ENCODE measurements at regions not wholly inside any gene's neighbourhood (a gene's known extent, or its start where the extent isn't known, plus 50 kb on each side); places are given as distances from the start of the nearest gene placed in this dataset.
"Not testable (repeated sequence)": the region's sequence is repeated elsewhere in the genome, so short reads cannot be mapped to it uniquely, and the experiment has no call there.

- not testable (repeated sequence) for H3K27ac ChIP-seq (ENCODE audit: low read length); H3K4me3 ChIP-seq (ENCODE audit: low read length); H3K4me1 ChIP-seq (ENCODE audit: control insufficient read depth, insufficient read depth, low read length); H3K9me3 ChIP-seq (ENCODE audit: control insufficient read depth, insufficient read depth, low read length); DNase-seq (ENCODE audit: low read depth, low spot score); H3K27me3 ChIP-seq (ENCODE audit: control insufficient read depth, insufficient read depth, low read length); H3K36me3 ChIP-seq (ENCODE audit: control insufficient read depth, insufficient read depth, low read length)
- no CpG with 5 or more reads among the region's 2 CpGs for WGBS (ENCODE audit: insufficient coverage, insufficient read length)
Measured at GRCh38 chr12:77216136-77216535, 150.8 kb upstream of the E2F7 start.

DNA sequence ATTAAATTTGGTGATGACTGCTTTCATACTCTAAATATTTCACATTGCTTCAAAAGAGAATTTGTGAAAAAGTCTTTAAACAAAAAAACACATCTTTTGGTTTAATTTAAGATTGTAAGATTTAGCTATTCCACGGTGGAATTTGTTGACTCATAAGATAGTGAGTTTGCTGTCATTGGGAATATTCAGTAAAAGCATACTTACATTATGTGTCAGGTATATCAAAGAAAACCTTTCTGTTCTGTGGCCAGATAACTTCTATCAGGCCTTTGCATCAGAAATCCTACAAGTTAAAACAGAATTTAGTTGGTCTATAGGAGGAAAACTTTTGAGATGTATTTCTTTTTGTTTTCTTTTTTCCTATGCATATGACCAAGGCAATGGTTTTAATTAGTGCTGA lies 148.8 kb upstream of the E2F7 start:
- Histone ChIP-seq H3K27me3 (ENCODE audit: control insufficient read depth, insufficient read depth, low read length) (no peaks in the 10 kb centered on the region), H3K27ac (ENCODE audit: low read length) (no peak overlapping the region), H3K4me1 (ENCODE audit: control insufficient read depth, insufficient read depth, low read length) (no peaks in the 10 kb centered on the region), H3K9me3 (ENCODE audit: control insufficient read depth, insufficient read depth, low read length) (no peaks in the 10 kb centered on the region), H3K4me3 (ENCODE audit: low read length) (no peak overlapping the region), H3K36me3 (ENCODE audit: control insufficient read depth, insufficient read depth, low read length) (no peaks in the 10 kb centered on the region)
- no peak for DNase-seq (ENCODE audit: low read depth, low spot score)
- no CpG with 5 or more reads among the region's 1 CpG for WGBS (ENCODE audit: insufficient coverage, insufficient read length)

- H3K27me3 ChIP-seq (ENCODE audit: control insufficient read depth, insufficient read depth, low read length): no peaks in the 10 kb centered on the region
- no peak overlapping the region for H3K27ac ChIP-seq (ENCODE audit: low read length)
- H3K4me3 ChIP-seq (ENCODE audit: low read length): no peak overlapping the region
- no CpG with 5 or more reads among the region's 5 CpGs for WGBS (ENCODE audit: insufficient coverage, insufficient read length)
- no peaks in the 10 kb centered on the region for H3K4me1 ChIP-seq (ENCODE audit: control insufficient read depth, insufficient read depth, low read length)
- no peaks in the 10 kb centered on the region for H3K9me3 ChIP-seq (ENCODE audit: control insufficient read depth, insufficient read depth, low read length)
- DNase-seq (ENCODE audit: low read depth, low spot score): no peak
- H3K36me3 ChIP-seq (ENCODE audit: control insufficient read depth, insufficient read depth, low read length): no peaks in the 10 kb centered on the region
Measured at GRCh38 chr12:77213319-77213718, 147.9 kb upstream of the E2F7 start.

DNA sequence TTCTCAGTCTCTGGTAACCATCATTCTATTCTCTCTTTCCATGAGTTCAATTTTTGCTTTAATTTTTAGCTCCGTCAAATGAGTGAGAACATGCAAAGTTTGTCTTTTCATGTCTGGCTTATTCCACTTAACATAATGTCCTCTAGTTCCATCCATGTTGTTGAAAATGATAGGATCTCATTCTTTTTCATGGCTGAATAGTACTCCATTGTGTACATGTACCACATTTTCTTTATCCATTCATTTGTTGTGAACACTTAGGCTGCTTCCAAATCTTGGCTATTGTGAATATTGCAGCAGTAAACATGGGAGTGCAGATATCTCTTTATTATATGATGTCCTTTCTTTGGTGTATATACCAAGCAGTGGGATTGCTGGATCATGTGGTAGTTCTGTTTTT lies 145.4 kb upstream of the E2F7 start:
- H3K9me3 ChIP-seq (ENCODE audit: control insufficient read depth, insufficient read depth, low read length): no peaks in the 10 kb centered on the region
- no peaks in the 10 kb centered on the region for H3K27me3 ChIP-seq (ENCODE audit: control insufficient read depth, insufficient read depth, low read length)
- H3K27ac ChIP-seq (ENCODE audit: low read length): no peak overlapping the region
- DNase-seq (ENCODE audit: low read depth, low spot score): no peak
- H3K4me3 ChIP-seq (ENCODE audit: low read length): no peak overlapping the region
- no peaks in the 10 kb centered on the region for H3K4me1 ChIP-seq (ENCODE audit: control insufficient read depth, insufficient read depth, low read length)
- no CpG with 5 or more reads among the region's 1 CpG for WGBS (ENCODE audit: insufficient coverage, insufficient read length)
- H3K36me3 ChIP-seq (ENCODE audit: control insufficient read depth, insufficient read depth, low read length): no peaks in the 10 kb centered on the region

GRCh38 chr12:77204083-77204482 lies 138.7 kb upstream of the E2F7 start:
- no peaks in the 10 kb centered on the region for H3K27me3 ChIP-seq (ENCODE audit: control insufficient read depth, insufficient read depth, low read length)
- no peaks in the 10 kb centered on the region for H3K9me3 ChIP-seq (ENCODE audit: control insufficient read depth, insufficient read depth, low read length)
- no peak overlapping the region for H3K27ac ChIP-seq (ENCODE audit: low read length)
- peak; percentile 31 for DNase-seq (ENCODE audit: low read depth, low spot score)
- no peak overlapping the region for H3K4me3 ChIP-seq (ENCODE audit: low read length)
- WGBS (ENCODE audit: insufficient coverage, insufficient read length): no CpG with 5 or more reads among the region's 3 CpGs
- H3K4me1 ChIP-seq (ENCODE audit: control insufficient read depth, insufficient read depth, low read length): no peaks in the 10 kb centered on the region
- no peaks in the 10 kb centered on the region for H3K36me3 ChIP-seq (ENCODE audit: control insufficient read depth, insufficient read depth, low read length)

DNA sequence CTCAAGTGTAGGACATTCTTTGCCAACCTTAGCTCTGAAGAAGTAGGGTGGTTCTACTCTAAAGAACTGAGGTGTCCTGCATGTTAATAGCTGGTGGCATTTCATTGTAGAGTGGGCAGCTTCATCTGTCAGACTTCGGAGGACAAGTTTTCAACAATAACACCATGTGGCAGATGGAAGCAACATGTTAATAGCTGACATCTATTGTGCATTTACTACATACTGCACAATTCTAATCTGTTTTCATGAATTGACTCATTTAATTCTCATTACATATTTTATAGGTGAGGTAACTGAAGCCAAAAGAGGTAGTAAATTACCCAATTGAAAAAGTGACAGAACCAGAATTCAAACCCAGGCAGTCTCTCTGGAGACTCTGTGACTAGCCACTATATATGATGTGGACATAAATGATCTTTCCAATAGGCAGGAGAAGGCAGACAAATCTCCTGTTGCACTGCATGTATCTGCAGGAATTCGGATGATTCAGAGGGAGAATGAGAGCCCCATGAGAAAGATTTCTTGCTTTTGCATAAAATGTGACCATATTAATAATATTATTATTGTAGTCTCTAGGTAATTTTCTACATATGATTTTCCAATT lies 137.2 kb upstream of the E2F7 start:
- Histone ChIP-seq H3K27me3 (ENCODE audit: control insufficient read depth, insufficient read depth, low read length) (no peaks in the 10 kb centered on the region), H3K27ac (ENCODE audit: low read length) (no peak overlapping the region), H3K4me1 (ENCODE audit: control insufficient read depth, insufficient read depth, low read length) (no peaks in the 10 kb centered on the region), H3K36me3 (ENCODE audit: control insufficient read depth, insufficient read depth, low read length) (no peaks in the 10 kb centered on the region), H3K9me3 (ENCODE audit: control insufficient read depth, insufficient read depth, low read length) (no peaks in the 10 kb centered on the region), H3K4me3 (ENCODE audit: low read length) (no peak overlapping the region)
- DNase-seq (ENCODE audit: low read depth, low spot score): no peak
- no CpG with 5 or more reads among the region's 2 CpGs for WGBS (ENCODE audit: insufficient coverage, insufficient read length)

- WGBS (ENCODE audit: insufficient coverage, insufficient read length): no CpG with 5 or more reads among the region's 3 CpGs
- no peaks in the 10 kb centered on the region for H3K27me3 ChIP-seq (ENCODE audit: control insufficient read depth, insufficient read depth, low read length)
- H3K4me1 ChIP-seq (ENCODE audit: control insufficient read depth, insufficient read depth, low read length): no peaks in the 10 kb centered on the region
- no peak for DNase-seq (ENCODE audit: low read depth, low spot score)
- H3K27ac ChIP-seq (ENCODE audit: low read length): no peak overlapping the region
- H3K4me3 ChIP-seq (ENCODE audit: low read length): no peak overlapping the region
- H3K9me3 ChIP-seq (ENCODE audit: control insufficient read depth, insufficient read depth, low read length): no peaks in the 10 kb centered on the region
- H3K36me3 ChIP-seq (ENCODE audit: control insufficient read depth, insufficient read depth, low read length): no peaks in the 10 kb centered on the region
Measured at GRCh38 chr12:77189901-77190416, 124.6 kb upstream of the E2F7 start.

DNA sequence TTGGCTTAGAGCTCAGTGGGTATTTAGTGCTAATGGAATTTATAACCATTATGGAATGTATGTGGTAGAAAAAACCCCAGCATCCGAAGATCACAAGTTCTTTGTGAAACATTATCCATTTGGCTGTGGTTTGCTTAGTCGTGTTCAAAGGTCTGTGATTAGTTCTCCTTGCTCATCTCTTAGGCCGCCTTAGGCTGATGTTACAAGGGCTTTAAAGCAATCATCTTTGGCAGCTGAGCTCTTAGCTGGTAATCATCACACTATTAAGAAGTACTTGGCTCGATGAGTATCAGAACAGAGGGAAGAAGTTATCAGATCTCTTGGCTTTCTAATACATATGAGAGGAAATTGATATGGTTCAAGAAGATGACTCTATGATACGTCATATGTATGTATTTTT lies 124.1 kb upstream of the E2F7 start:
- no peak for DNase-seq (ENCODE audit: low read depth, low spot score)
- H3K27me3 ChIP-seq (ENCODE audit: control insufficient read depth, insufficient read depth, low read length): no peaks in the 10 kb centered on the region
- H3K4me1 ChIP-seq (ENCODE audit: control insufficient read depth, insufficient read depth, low read length): no peaks in the 10 kb centered on the region
- no peaks in the 10 kb centered on the region for H3K36me3 ChIP-seq (ENCODE audit: control insufficient read depth, insufficient read depth, low read length)
- H3K27ac ChIP-seq (ENCODE audit: low read length): no peak overlapping the region
- no peak overlapping the region for H3K4me3 ChIP-seq (ENCODE audit: low read length)
- H3K9me3 ChIP-seq (ENCODE audit: control insufficient read depth, insufficient read depth, low read length): no peaks in the 10 kb centered on the region
- no CpG with 5 or more reads among the region's 5 CpGs for WGBS (ENCODE audit: insufficient coverage, insufficient read length)

DNA sequence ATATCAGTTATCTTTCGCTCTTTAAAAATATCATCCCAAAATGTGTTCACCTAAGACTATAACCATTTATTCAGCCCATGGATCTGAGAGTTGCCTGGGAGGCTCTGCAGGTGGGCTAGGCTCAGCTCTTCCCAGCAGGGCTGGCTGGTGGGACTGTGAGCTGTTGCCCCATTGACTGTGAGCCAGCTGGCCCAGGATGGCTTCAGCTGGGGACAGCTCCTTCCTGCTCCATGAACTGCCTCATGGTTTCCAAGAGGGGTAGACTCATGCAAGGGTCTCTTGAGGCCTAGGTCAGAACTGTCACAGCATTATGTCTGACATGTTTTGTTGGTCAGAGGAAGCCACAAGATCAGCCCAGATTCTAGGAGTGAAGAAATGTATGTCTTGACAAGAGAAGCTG lies 114.1 kb upstream of the E2F7 start:
- no CpG with 5 or more reads among the region's 1 CpG for WGBS (ENCODE audit: insufficient coverage, insufficient read length)

DNA sequence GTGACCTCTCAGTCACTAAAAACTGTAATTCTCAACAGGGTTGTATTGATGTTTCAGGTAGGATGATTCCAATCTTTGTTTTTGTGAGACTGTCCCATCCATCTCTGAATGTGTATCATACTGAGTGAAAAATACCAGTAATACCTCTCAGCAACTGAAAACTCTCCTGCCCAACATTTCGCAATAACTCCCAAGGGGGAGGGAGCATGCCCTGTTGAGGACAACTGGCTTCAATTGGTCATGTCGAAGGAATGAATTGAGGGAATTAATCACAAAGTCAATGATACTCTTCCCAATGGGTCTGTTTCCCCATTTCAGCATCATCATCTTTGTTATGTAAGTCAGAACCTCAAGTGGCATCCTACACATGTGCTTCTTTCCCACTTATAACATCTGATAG lies 102.4 kb upstream of the E2F7 start:
- H3K36me3 ChIP-seq (ENCODE audit: control insufficient read depth, insufficient read depth, low read length): no peaks in the 10 kb centered on the region
- no peaks in the 10 kb centered on the region for H3K27me3 ChIP-seq (ENCODE audit: control insufficient read depth, insufficient read depth, low read length)
- no peak overlapping the region for H3K27ac ChIP-seq (ENCODE audit: low read length)
- H3K4me3 ChIP-seq (ENCODE audit: low read length): no peak overlapping the region
- H3K4me1 ChIP-seq (ENCODE audit: control insufficient read depth, insufficient read depth, low read length): no peaks in the 10 kb centered on the region
- no peak for DNase-seq (ENCODE audit: low read depth, low spot score)
- H3K9me3 ChIP-seq (ENCODE audit: control insufficient read depth, insufficient read depth, low read length): no peaks in the 10 kb centered on the region
- no CpG with 5 or more reads among the region's 2 CpGs for WGBS (ENCODE audit: insufficient coverage, insufficient read length)

More for the DNA sequence above, 114.1 kb upstream of the E2F7 start:
- Histone ChIP-seq H3K27ac (ENCODE audit: low read length) (no peak overlapping the region), H3K36me3 (ENCODE audit: control insufficient read depth, insufficient read depth, low read length) (no peaks in the 10 kb centered on the region), H3K4me3 (ENCODE audit: low read length) (no peak overlapping the region), H3K4me1 (ENCODE audit: control insufficient read depth, insufficient read depth, low read length) (no peaks in the 10 kb centered on the region), H3K27me3 (ENCODE audit: control insufficient read depth, insufficient read depth, low read length) (no peaks in the 10 kb centered on the region), H3K9me3 (ENCODE audit: control insufficient read depth, insufficient read depth, low read length) (no peaks in the 10 kb centered on the region)
- DNase-seq (ENCODE audit: low read depth, low spot score): no peak

GRCh38 chr12:77166696-77167095 lies 101.3 kb upstream of the E2F7 start:
- no peak overlapping the region for H3K27ac ChIP-seq (ENCODE audit: low read length)
- no peak for DNase-seq (ENCODE audit: low read depth, low spot score)

More at GRCh38 chr12:77166696-77167095, 101.3 kb upstream of the E2F7 start:
- H3K9me3 ChIP-seq (ENCODE audit: control insufficient read depth, insufficient read depth, low read length): no peaks in the 10 kb centered on the region
- no peak overlapping the region for H3K4me3 ChIP-seq (ENCODE audit: low read length)
- no peaks in the 10 kb centered on the region for H3K36me3 ChIP-seq (ENCODE audit: control insufficient read depth, insufficient read depth, low read length)
- WGBS (ENCODE audit: insufficient coverage, insufficient read length): no CpG with 5 or more reads among the region's 2 CpGs
- H3K4me1 ChIP-seq (ENCODE audit: control insufficient read depth, insufficient read depth, low read length): no peaks in the 10 kb centered on the region
- no peaks in the 10 kb centered on the region for H3K27me3 ChIP-seq (ENCODE audit: control insufficient read depth, insufficient read depth, low read length)
